GM23338 (cell line): ENCODE measurements at regions not wholly inside any gene's neighbourhood (a gene's known extent, or its start where the extent isn't known, plus 50 kb on each side); places are given as distances from the start of the nearest gene placed in this dataset.

ENCODE experiments used
- CTCF ChIP-seq, 2 experiments: fragments of 200-600 bp in 1 of 2; sonication (generic) in 1 of 2; conservative IDR thresholded peaks; 2 replicates each; pipeline versions ENCODE4 v1.5.1 to v1.6.1; 2016 to 2017; ENCODE audit warnings: antibody characterized with exemption in 2 of 2, low read depth in 2 of 2, mild to moderate bottlenecking in 2 of 2, moderate library complexity in 1 of 2
- EZH2 ChIP-seq: fragments of 200-600 bp; sonication (generic); IDR thresholded peaks from one replicate; pipeline ENCODE4 v1.8.0; 2017; ENCODE audit warnings: antibody characterized with exemption, mild to moderate bottlenecking, low read depth; ENCODE audit not compliant: unreplicated experiment
- JUNB ChIP-seq: IDR thresholded peaks from one replicate; pipeline ENCODE4 v1.6.1; 2016; ENCODE audit warnings: antibody characterized with exemption; ENCODE audit not compliant: unreplicated experiment
- NANOG ChIP-seq: IDR thresholded peaks from 2 replicates; pipeline ENCODE4 v1.6.1; 2016; ENCODE audit warnings: antibody characterized with exemption, borderline replicate concordance
- POLR2AphosphoS5 ChIP-seq: IDR thresholded peaks from 2 replicates; pipeline ENCODE4 v1.6.1; 2016; ENCODE audit warnings: antibody characterized with exemption, low read depth
- REST ChIP-seq: IDR thresholded peaks from one replicate; pipeline ENCODE4 v1.6.1; 2018; ENCODE audit warnings: antibody characterized with exemption; ENCODE audit not compliant: unreplicated experiment
- TF ChIP-seq, protein P1 (sequence below): IDR thresholded peaks from 2 replicates; pipeline ENCODE4 v1.6.1; 2016; ENCODE audit warnings: antibody characterized with exemption

DNA sequence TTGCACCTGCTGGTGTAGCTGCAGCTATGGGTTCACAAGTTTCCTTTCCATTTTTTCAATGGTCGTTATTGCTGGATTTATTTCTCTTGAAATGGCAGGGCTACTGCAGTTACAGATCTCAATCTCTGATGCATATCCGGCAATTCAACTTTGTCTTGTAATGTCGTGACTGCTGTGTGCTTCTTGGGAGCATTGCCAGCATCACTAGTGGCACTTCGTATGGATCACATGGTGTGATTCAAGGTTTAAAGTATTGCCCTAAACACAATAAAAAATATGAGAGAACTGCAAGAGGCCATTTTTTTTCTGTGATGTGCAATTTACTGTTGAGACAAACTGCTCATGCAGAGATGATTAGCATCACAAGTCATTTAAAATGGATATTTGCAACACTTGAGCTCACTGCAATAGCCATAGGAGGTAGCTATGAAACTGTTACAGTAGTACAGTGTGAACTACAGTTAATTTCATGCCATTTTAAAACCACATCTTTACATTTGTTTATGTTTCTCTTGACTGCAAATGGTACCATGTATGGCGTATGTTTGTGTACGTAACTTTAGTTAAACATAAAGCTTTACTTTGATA lies 217.4 kb upstream of the PDE3A start:
- no peak for TF ChIP-seq CTCF (conservative IDR thresholded peaks at IDR 0.05; ENCODE audit: low read depth in 2 of 2)
- TF ChIP-seq EZH2, result no peak
- no peak for TF ChIP-seq POLR2AphosphoS5
- TF ChIP-seq, protein P1, sequence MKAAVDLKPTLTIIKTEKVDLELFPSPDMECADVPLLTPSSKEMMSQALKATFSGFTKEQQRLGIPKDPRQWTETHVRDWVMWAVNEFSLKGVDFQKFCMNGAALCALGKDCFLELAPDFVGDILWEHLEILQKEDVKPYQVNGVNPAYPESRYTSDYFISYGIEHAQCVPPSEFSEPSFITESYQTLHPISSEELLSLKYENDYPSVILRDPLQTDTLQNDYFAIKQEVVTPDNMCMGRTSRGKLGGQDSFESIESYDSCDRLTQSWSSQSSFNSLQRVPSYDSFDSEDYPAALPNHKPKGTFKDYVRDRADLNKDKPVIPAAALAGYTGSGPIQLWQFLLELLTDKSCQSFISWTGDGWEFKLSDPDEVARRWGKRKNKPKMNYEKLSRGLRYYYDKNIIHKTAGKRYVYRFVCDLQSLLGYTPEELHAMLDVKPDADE, result no peak
- no peak for TF ChIP-seq NANOG
- no peak for TF ChIP-seq REST
- no peak for TF ChIP-seq JUNB
